ENCODE measurements at regions not wholly inside any gene's neighbourhood (a gene's known extent, or its start where the extent isn't known, plus 50 kb on each side); places are given as distances from the start of the nearest gene placed in this dataset.

DNA sequence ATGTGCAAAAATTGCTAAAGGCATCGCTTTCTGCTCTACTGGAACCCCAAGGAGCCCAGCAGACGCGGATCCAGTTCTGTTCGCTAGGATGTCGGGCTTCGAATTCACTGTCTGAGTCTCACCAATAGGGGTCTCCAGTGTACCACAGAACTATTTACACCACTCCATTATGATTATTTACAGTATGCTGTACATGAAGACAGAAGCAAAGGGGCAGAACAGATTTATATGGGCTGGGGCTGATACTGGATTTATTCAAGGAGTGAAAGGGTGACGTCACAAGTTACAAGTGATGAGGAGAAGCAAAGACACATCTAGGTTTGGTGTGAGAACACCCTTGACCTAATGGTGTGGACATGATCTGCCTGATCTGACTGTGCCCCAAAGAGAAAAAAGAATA is 185.3 kb upstream of the ATP5MC3 start:
- no peaks in the 10 kb centered on the region for H3K27me3 ChIP-seq (ENCODE audit: insufficient read depth, low read length)
- BruUV-seq (replicated peaks): no TSS peak
- H3K9me2 ChIP-seq (ENCODE audit: insufficient read depth): no peaks in the 10 kb centered on the region
- TF ChIP-seq, protein P1, sequence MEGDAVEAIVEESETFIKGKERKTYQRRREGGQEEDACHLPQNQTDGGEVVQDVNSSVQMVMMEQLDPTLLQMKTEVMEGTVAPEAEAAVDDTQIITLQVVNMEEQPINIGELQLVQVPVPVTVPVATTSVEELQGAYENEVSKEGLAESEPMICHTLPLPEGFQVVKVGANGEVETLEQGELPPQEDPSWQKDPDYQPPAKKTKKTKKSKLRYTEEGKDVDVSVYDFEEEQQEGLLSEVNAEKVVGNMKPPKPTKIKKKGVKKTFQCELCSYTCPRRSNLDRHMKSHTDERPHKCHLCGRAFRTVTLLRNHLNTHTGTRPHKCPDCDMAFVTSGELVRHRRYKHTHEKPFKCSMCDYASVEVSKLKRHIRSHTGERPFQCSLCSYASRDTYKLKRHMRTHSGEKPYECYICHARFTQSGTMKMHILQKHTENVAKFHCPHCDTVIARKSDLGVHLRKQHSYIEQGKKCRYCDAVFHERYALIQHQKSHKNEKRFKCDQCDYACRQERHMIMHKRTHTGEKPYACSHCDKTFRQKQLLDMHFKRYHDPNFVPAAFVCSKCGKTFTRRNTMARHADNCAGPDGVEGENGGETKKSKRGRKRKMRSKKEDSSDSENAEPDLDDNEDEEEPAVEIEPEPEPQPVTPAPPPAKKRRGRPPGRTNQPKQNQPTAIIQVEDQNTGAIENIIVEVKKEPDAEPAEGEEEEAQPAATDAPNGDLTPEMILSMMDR (IDR thresholded peaks at IDR 0.05 in 2 of 3, conservative IDR thresholded peaks at IDR 0.05 in 1 of 3; ENCODE audit: borderline replicate concordance in 1 of 3, insufficient read depth in 1 of 3, low read depth in 2 of 3, low read length in 2 of 3): peak; percentile 80 to 90 (median 87)
- TF ChIP-seq SRF (IDR thresholded peaks at IDR 0.05; ENCODE audit: low read depth): 0 out of 2 replicates have a peak, but pooled peaks have one; percentile 14
- TF ChIP-seq EZH2 (IDR thresholded peaks at IDR 0.05): no peak
- TF ChIP-seq RAD21 (IDR thresholded peaks at IDR 0.05; ENCODE audit: low read depth): peak; percentile 88
- 0 out of 2 replicates have a peak, but pooled peaks have one; percentile 25 for TF ChIP-seq CBX3 (IDR thresholded peaks at IDR 0.05; ENCODE audit: low read depth)
- TF ChIP-seq, protein P2, sequence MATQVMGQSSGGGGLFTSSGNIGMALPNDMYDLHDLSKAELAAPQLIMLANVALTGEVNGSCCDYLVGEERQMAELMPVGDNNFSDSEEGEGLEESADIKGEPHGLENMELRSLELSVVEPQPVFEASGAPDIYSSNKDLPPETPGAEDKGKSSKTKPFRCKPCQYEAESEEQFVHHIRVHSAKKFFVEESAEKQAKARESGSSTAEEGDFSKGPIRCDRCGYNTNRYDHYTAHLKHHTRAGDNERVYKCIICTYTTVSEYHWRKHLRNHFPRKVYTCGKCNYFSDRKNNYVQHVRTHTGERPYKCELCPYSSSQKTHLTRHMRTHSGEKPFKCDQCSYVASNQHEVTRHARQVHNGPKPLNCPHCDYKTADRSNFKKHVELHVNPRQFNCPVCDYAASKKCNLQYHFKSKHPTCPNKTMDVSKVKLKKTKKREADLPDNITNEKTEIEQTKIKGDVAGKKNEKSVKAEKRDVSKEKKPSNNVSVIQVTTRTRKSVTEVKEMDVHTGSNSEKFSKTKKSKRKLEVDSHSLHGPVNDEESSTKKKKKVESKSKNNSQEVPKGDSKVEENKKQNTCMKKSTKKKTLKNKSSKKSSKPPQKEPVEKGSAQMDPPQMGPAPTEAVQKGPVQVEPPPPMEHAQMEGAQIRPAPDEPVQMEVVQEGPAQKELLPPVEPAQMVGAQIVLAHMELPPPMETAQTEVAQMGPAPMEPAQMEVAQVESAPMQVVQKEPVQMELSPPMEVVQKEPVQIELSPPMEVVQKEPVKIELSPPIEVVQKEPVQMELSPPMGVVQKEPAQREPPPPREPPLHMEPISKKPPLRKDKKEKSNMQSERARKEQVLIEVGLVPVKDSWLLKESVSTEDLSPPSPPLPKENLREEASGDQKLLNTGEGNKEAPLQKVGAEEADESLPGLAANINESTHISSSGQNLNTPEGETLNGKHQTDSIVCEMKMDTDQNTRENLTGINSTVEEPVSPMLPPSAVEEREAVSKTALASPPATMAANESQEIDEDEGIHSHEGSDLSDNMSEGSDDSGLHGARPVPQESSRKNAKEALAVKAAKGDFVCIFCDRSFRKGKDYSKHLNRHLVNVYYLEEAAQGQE (IDR thresholded peaks at IDR 0.05; ENCODE audit: low read depth): no peak
- H3K9ac ChIP-seq (ENCODE audit: low read length): no peak overlapping the region
- no peaks in the 10 kb centered on the region for H3K36me3 ChIP-seq (ENCODE audit: control insufficient read depth in 1 of 2, insufficient read depth in 2 of 2, low read length in 2 of 2)
- no peaks in the 10 kb centered on the region for H3K4me1 ChIP-seq (ENCODE audit: control insufficient read depth in 1 of 2, insufficient read depth in 2 of 2, low read length in 2 of 2)
- no peaks in the 10 kb centered on the region for H4K20me1 ChIP-seq (ENCODE audit: insufficient read depth)
- no peaks in the 10 kb centered on the region for H3K79me2 ChIP-seq (ENCODE audit: insufficient read depth, low read length)
- peak overlapping the region; percentile 55 for H2AFZ ChIP-seq (ENCODE audit: low read depth, low read length, poor library complexity, severe bottlenecking)
- peak overlapping the region; percentile 36 for H3K4me2 ChIP-seq (ENCODE audit: low read length)
- intact Hi-C loops (cut with micrococcal nuclease): loop anchor here (1.0 to 2.0 kb wide), 4 partner anchors 323 to 730 kb away; no protein-coding TSS in a partner anchor
- ChIA-PET CTCF (interaction anchor here (1.0 to 3.6 kb wide), 5 partner anchors 14 to 730 kb away, joined by 3 to 23 read pairs (median 6); no protein-coding TSS in a partner anchor), RAD21 (ENCODE audit: low non-redundant PET in 1 of 2, low total read pairs in 2 of 2, uncharacterized antibody in 2 of 2, unreplicated experiment in 2 of 2) (no interaction called here), POLR2A (no interaction called here)
- no peak overlapping the region for H3K4me3 ChIP-seq (replicated peaks in 1 of 2; ENCODE audit: low read depth in 1 of 2, low read length in 2 of 2)
- no peak overlapping the region for H3K27ac ChIP-seq (ENCODE audit: low read depth, low read length)
- DNase-seq (ENCODE audit: low read depth, low spot score) (peak; percentile 38), ATAC-seq (peak; percentile 100)
- H3K9me3 ChIP-seq (ENCODE audit: control insufficient read depth in 1 of 2, insufficient read depth in 1 of 2, low read depth in 1 of 2, low read length in 2 of 2): no peaks in the 10 kb centered on the region
